ENCODE measurements at regions not wholly inside any gene's neighbourhood (a gene's known extent, or its start where the extent isn't known, plus 50 kb on each side); places are given as distances from the start of the nearest gene placed in this dataset.

- 0 out of 2 replicates have a peak, but pooled peaks cover 4% of the 10 kb centered on the region for H3F3A ChIP-seq (ENCODE audit: insufficient read depth)
These were observed 325.5 kb upstream of the CHAC2 start for GRCh38 chr2:53442093-53442492.

GRCh38 chr2:53438692-53439091 lies 328.9 kb upstream of the CHAC2 start:
- H3K4me1 ChIP-seq (ENCODE audit: insufficient read depth) = no peaks in the 10 kb centered on the region
- H3K79me2 ChIP-seq (ENCODE audit: insufficient read depth) = no peaks in the 10 kb centered on the region
- no peak overlapping the region for H3K9ac ChIP-seq
- H4K20me1 ChIP-seq (ENCODE audit: insufficient read depth) = no peaks in the 10 kb centered on the region
- no peaks in the 10 kb centered on the region for H3K27me3 ChIP-seq (replicated peaks; ENCODE audit: insufficient read depth)
- no peaks in the 10 kb centered on the region for H3K9me2 ChIP-seq (ENCODE audit: insufficient read depth)
- no peak for TF ChIP-seq EZH2 (IDR thresholded peaks at IDR 0.05; ENCODE audit: insufficient read depth, poor library complexity, severe bottlenecking)
- TF ChIP-seq EZH2phosphoT487 (IDR thresholded peaks at IDR 0.05; ENCODE audit: insufficient read depth, low read depth) = no peak
- no peaks in the 10 kb centered on the region for H3K36me3 ChIP-seq (ENCODE audit: low read depth)
- in situ Hi-C loops (cut with MboI) = no loop called here
- no peak overlapping the region for H2AFZ ChIP-seq
- H3K27ac ChIP-seq = no peak overlapping the region
- 74 to 82% methylated on average over 1 of the region's 1 CpG for WGBS, 2 experiments (ENCODE audit: low coverage in 1 of 2, low lambda C conversion rate in 2 of 2, missing lambda C conversion rate in 2 of 2)
- no peak for DNase-seq
- H3F3A ChIP-seq (ENCODE audit: insufficient read depth) = no peaks in the 10 kb centered on the region
- no peak overlapping the region for H3K4me3 ChIP-seq
- no peak overlapping the region for H3K4me2 ChIP-seq (ENCODE audit: unreplicated experiment)
- no peaks in the 10 kb centered on the region for H3K9me3 ChIP-seq (ENCODE audit: low read depth)

More at GRCh38 chr2:53442093-53442492, 325.5 kb upstream of the CHAC2 start:
- Histone ChIP-seq H3K9ac (no peak overlapping the region), H3K27ac (no peak overlapping the region), H3K9me3 (ENCODE audit: low read depth) (no peaks in the 10 kb centered on the region), H3K79me2 (ENCODE audit: insufficient read depth) (no peaks in the 10 kb centered on the region), H4K20me1 (ENCODE audit: insufficient read depth) (no peaks in the 10 kb centered on the region), H3K27me3 (replicated peaks; ENCODE audit: insufficient read depth) (no peaks in the 10 kb centered on the region), H3K36me3 (ENCODE audit: low read depth) (no peaks in the 10 kb centered on the region), H3K4me3 (no peak overlapping the region), H3K4me2 (ENCODE audit: unreplicated experiment) (no peak overlapping the region), H2AFZ (no peak overlapping the region), H3K9me2 (ENCODE audit: insufficient read depth) (no peaks in the 10 kb centered on the region), H3K4me1 (ENCODE audit: insufficient read depth) (peaks cover 12% of the 10 kb centered on the region)
- TF ChIP-seq EZH2 (IDR thresholded peaks at IDR 0.05; ENCODE audit: insufficient read depth, poor library complexity, severe bottlenecking) = no peak
- no peak for TF ChIP-seq EZH2phosphoT487 (IDR thresholded peaks at IDR 0.05; ENCODE audit: insufficient read depth, low read depth)
- in situ Hi-C loops (cut with MboI) = no loop called here
- no peak for DNase-seq

GRCh38 chr2:53438100-53438499 lies 329.5 kb upstream of the CHAC2 start:
- DNase-seq = no peak
- Histone ChIP-seq H3K79me2 (ENCODE audit: insufficient read depth) (no peaks in the 10 kb centered on the region), H2AFZ (no peak overlapping the region), H3K4me2 (ENCODE audit: unreplicated experiment) (no peak overlapping the region), H3K9ac (no peak overlapping the region), H3K27me3 (replicated peaks; ENCODE audit: insufficient read depth) (no peaks in the 10 kb centered on the region), H3K4me3 (no peak overlapping the region), H3K9me2 (ENCODE audit: insufficient read depth) (no peaks in the 10 kb centered on the region), H3K27ac (no peak overlapping the region), H4K20me1 (ENCODE audit: insufficient read depth) (no peaks in the 10 kb centered on the region), H3K4me1 (ENCODE audit: insufficient read depth) (no peaks in the 10 kb centered on the region), H3F3A (ENCODE audit: insufficient read depth) (no peaks in the 10 kb centered on the region), H3K36me3 (ENCODE audit: low read depth) (no peaks in the 10 kb centered on the region), H3K9me3 (ENCODE audit: low read depth) (no peaks in the 10 kb centered on the region)
- TF ChIP-seq EZH2 (IDR thresholded peaks at IDR 0.05; ENCODE audit: insufficient read depth, poor library complexity, severe bottlenecking) = no peak
- TF ChIP-seq EZH2phosphoT487 (IDR thresholded peaks at IDR 0.05; ENCODE audit: insufficient read depth, low read depth) = no peak
- 34 to 58% methylated on average over 1 of the region's 1 CpG for WGBS, 2 experiments (ENCODE audit: low coverage in 1 of 2, low lambda C conversion rate in 2 of 2, missing lambda C conversion rate in 2 of 2)
- in situ Hi-C loops (cut with MboI) = no loop called here

GRCh38 chr2:53437371-53437770 lies 330.2 kb upstream of the CHAC2 start:
- Histone ChIP-seq H3F3A (ENCODE audit: insufficient read depth) (no peaks in the 10 kb centered on the region), H3K27ac (no peak overlapping the region), H3K79me2 (ENCODE audit: insufficient read depth) (no peaks in the 10 kb centered on the region), H3K27me3 (replicated peaks; ENCODE audit: insufficient read depth) (no peaks in the 10 kb centered on the region), H4K20me1 (ENCODE audit: insufficient read depth) (no peaks in the 10 kb centered on the region), H2AFZ (no peak overlapping the region), H3K4me2 (ENCODE audit: unreplicated experiment) (no peak overlapping the region), H3K9me2 (ENCODE audit: insufficient read depth) (no peaks in the 10 kb centered on the region), H3K9me3 (ENCODE audit: low read depth) (no peaks in the 10 kb centered on the region), H3K9ac (no peak overlapping the region), H3K4me3 (no peak overlapping the region), H3K4me1 (ENCODE audit: insufficient read depth) (no peaks in the 10 kb centered on the region), H3K36me3 (ENCODE audit: low read depth) (no peaks in the 10 kb centered on the region)
- 50 to 59% methylated on average over 2 of the region's 2 CpGs for WGBS, 2 experiments (ENCODE audit: low coverage in 1 of 2, low lambda C conversion rate in 2 of 2, missing lambda C conversion rate in 2 of 2)
- peak; percentile 38 for DNase-seq
- TF ChIP-seq EZH2 (IDR thresholded peaks at IDR 0.05; ENCODE audit: insufficient read depth, poor library complexity, severe bottlenecking) = no peak
- TF ChIP-seq EZH2phosphoT487 (IDR thresholded peaks at IDR 0.05; ENCODE audit: insufficient read depth, low read depth) = no peak
- in situ Hi-C loops (cut with MboI) = no loop called here

GRCh38 chr2:53436882-53437281 lies 330.7 kb upstream of the CHAC2 start:
- TF ChIP-seq EZH2phosphoT487 (IDR thresholded peaks at IDR 0.05; ENCODE audit: insufficient read depth, low read depth) (no peak), EZH2 (IDR thresholded peaks at IDR 0.05; ENCODE audit: insufficient read depth, poor library complexity, severe bottlenecking) (no peak)
- H3K4me2 ChIP-seq (ENCODE audit: unreplicated experiment) = no peak overlapping the region
- H3K9me3 ChIP-seq (ENCODE audit: low read depth) = no peaks in the 10 kb centered on the region
- H3F3A ChIP-seq (ENCODE audit: insufficient read depth) = no peaks in the 10 kb centered on the region
- no peaks in the 10 kb centered on the region for H3K27me3 ChIP-seq (replicated peaks; ENCODE audit: insufficient read depth)
- H3K9me2 ChIP-seq (ENCODE audit: insufficient read depth) = no peaks in the 10 kb centered on the region
- in situ Hi-C loops (cut with MboI) = no loop called here
- H3K9ac ChIP-seq = no peak overlapping the region
- no peak overlapping the region for H3K4me3 ChIP-seq
- 91 to 94% methylated on average over 4 of the region's 4 CpGs for WGBS, 2 experiments (ENCODE audit: low coverage in 1 of 2, low lambda C conversion rate in 2 of 2, missing lambda C conversion rate in 2 of 2)
- DNase-seq = no peak
- no peaks in the 10 kb centered on the region for H3K4me1 ChIP-seq (ENCODE audit: insufficient read depth)
- H4K20me1 ChIP-seq (ENCODE audit: insufficient read depth) = no peaks in the 10 kb centered on the region
- no peak overlapping the region for H2AFZ ChIP-seq
- no peaks in the 10 kb centered on the region for H3K36me3 ChIP-seq (ENCODE audit: low read depth)
- no peaks in the 10 kb centered on the region for H3K79me2 ChIP-seq (ENCODE audit: insufficient read depth)
- no peak overlapping the region for H3K27ac ChIP-seq

Data from GM23248 (cell line).